ENCODE measurements at regions not wholly inside any gene's neighbourhood (a gene's known extent, or its start where the extent isn't known, plus 50 kb on each side); places are given as distances from the start of the nearest gene placed in this dataset.

DNA sequence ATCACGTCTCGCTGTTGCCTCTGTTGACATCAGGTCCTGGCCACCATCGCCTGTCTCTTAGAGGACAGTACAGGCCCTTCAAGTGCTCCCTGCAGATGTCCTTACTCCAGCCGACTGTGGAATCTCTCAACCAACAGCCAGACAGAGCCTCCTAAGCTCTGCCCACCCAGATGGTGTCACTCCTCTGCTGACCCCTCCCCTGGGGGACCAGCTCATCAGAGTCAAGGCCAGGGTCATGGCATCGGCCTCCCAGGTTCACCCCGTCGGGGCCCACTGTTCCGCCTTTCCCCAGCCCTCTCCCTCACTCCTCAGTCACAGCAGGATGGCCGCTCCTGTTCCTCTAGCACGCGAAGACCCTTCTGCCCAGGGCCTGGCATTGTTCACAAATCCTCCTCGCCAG is 157.3 kb upstream of the TMEM132C start:
- peaks cover 5% of the 10 kb centered on the region for H3K4me1 Mint-ChIP-seq
- Histone ChIP-seq H3K9me3 (ENCODE audit: control extremely low read depth in 1 of 3, control insufficient read depth in 2 of 3, insufficient read depth in 1 of 3, low read length in 2 of 3) (peaks cover 0 to 11% (median 0%) of the 10 kb centered on the region in 3 donors), H3K36me3 (replicated peaks in 1 of 2; ENCODE audit: control extremely low read depth in 1 of 2, control insufficient read depth in 1 of 2, extremely low read depth in 1 of 2, insufficient read depth in 2 of 2, low read length in 1 of 2) (no peaks in the 10 kb centered on the region), H3K4me2 (replicated peaks; ENCODE audit: low read depth, low read length, poor library complexity, severe bottlenecking) (no peak overlapping the region), H2AFZ (ENCODE audit: insufficient read depth, low read depth, low read length, poor library complexity, severe bottlenecking) (no peak overlapping the region), H4K20me1 (ENCODE audit: control insufficient read depth, insufficient read depth, low read length, poor library complexity, severe bottlenecking) (no peaks in the 10 kb centered on the region), H3K4me3 (ENCODE audit: control extremely low read depth in 1 of 5, extremely low read depth in 1 of 5, insufficient read depth in 1 of 5, low read depth in 2 of 5, low read length in 4 of 5) (no peak overlapping the region), H3K79me2 (ENCODE audit: control insufficient read depth, insufficient read depth, low read length) (no peaks in the 10 kb centered on the region), H3K4me1 (ENCODE audit: control insufficient read depth in 2 of 2, insufficient read depth in 2 of 2, low read length in 2 of 2) (no peaks in the 10 kb centered on the region), H3K9ac (ENCODE audit: low read length) (no peak overlapping the region), H3K27me3 (replicated peaks in 1 of 4; ENCODE audit: control extremely low read depth in 1 of 4, control insufficient read depth in 3 of 4, insufficient read depth in 4 of 4, low read length in 3 of 4) (no peaks in the 10 kb centered on the region), H3K27ac (ENCODE audit: low read length in 2 of 2) (no peak overlapping the region)
- POLR2A ChIA-PET, result no interaction called here
- CTCF ChIA-PET, result no interaction called here
- 89% methylated on average over 9 of the region's 12 CpGs for WGBS (ENCODE audit: insufficient coverage)
- TF ChIP-seq, protein P1, sequence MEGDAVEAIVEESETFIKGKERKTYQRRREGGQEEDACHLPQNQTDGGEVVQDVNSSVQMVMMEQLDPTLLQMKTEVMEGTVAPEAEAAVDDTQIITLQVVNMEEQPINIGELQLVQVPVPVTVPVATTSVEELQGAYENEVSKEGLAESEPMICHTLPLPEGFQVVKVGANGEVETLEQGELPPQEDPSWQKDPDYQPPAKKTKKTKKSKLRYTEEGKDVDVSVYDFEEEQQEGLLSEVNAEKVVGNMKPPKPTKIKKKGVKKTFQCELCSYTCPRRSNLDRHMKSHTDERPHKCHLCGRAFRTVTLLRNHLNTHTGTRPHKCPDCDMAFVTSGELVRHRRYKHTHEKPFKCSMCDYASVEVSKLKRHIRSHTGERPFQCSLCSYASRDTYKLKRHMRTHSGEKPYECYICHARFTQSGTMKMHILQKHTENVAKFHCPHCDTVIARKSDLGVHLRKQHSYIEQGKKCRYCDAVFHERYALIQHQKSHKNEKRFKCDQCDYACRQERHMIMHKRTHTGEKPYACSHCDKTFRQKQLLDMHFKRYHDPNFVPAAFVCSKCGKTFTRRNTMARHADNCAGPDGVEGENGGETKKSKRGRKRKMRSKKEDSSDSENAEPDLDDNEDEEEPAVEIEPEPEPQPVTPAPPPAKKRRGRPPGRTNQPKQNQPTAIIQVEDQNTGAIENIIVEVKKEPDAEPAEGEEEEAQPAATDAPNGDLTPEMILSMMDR (IDR thresholded peaks at IDR 0.05), result no peak
- no peak for TF ChIP-seq EZH2 (IDR thresholded peaks at IDR 0.05; ENCODE audit: borderline replicate concordance, insufficient read depth, low read depth, low read length, poor library complexity, severe bottlenecking)
- H3K9me3 Mint-ChIP-seq (ENCODE audit: insufficient read depth), result peaks cover 7% of the 10 kb centered on the region
- intact Hi-C loops (cut with micrococcal nuclease), result no loop called here
- no peak for ATAC-seq (ENCODE audit: low read depth)
- H3K27ac Mint-ChIP-seq, result no peak overlapping the region
- no peak overlapping the region for H3K4me3 Mint-ChIP-seq
- no peak for DNase-seq
- H3K27me3 Mint-ChIP-seq, result no peaks in the 10 kb centered on the region

GRCh38 chr12:128111333-128111732 is 155.6 kb upstream of the TMEM132C start:
- no peak for DNase-seq
- Mint-ChIP-seq H3K4me1 (peaks cover 5% of the 10 kb centered on the region), H3K27me3 (no peaks in the 10 kb centered on the region), H3K27ac (no peak overlapping the region), H3K4me3 (no peak overlapping the region), H3K9me3 (ENCODE audit: insufficient read depth) (peaks cover 7% of the 10 kb centered on the region)
- POLR2A ChIA-PET, result no interaction called here
- no peaks in the 10 kb centered on the region for H3K4me1 ChIP-seq (ENCODE audit: control insufficient read depth in 2 of 2, insufficient read depth in 2 of 2, low read length in 2 of 2)
- no peak overlapping the region for H3K9ac ChIP-seq (ENCODE audit: low read length)
- H3K79me2 ChIP-seq (ENCODE audit: control insufficient read depth, insufficient read depth, low read length), result no peaks in the 10 kb centered on the region
- CTCF ChIA-PET, result no interaction called here
- no peak overlapping the region for H3K4me2 ChIP-seq (replicated peaks; ENCODE audit: low read depth, low read length, poor library complexity, severe bottlenecking)
- no peaks in the 10 kb centered on the region for H3K36me3 ChIP-seq (replicated peaks in 1 of 2; ENCODE audit: control extremely low read depth in 1 of 2, control insufficient read depth in 1 of 2, extremely low read depth in 1 of 2, insufficient read depth in 2 of 2, low read length in 1 of 2)
- no peaks in the 10 kb centered on the region for H3K27me3 ChIP-seq (replicated peaks in 1 of 4; ENCODE audit: control extremely low read depth in 1 of 4, control insufficient read depth in 3 of 4, insufficient read depth in 4 of 4, low read length in 3 of 4)
- H3K27ac ChIP-seq (ENCODE audit: low read length in 2 of 2), result no peak overlapping the region
- H4K20me1 ChIP-seq (ENCODE audit: control insufficient read depth, insufficient read depth, low read length, poor library complexity, severe bottlenecking), result no peaks in the 10 kb centered on the region
- no peak overlapping the region for H3K4me3 ChIP-seq (ENCODE audit: control extremely low read depth in 1 of 5, extremely low read depth in 1 of 5, insufficient read depth in 1 of 5, low read depth in 2 of 5, low read length in 4 of 5)
- H3K9me3 ChIP-seq (ENCODE audit: control extremely low read depth in 1 of 3, control insufficient read depth in 2 of 3, insufficient read depth in 1 of 3, low read length in 2 of 3), result peaks cover 0 to 15% (median 0%) of the 10 kb centered on the region in 3 donors
- no peak for ATAC-seq (ENCODE audit: low read depth)
- TF ChIP-seq, protein P1 (IDR thresholded peaks at IDR 0.05), result no peak
- TF ChIP-seq EZH2 (IDR thresholded peaks at IDR 0.05; ENCODE audit: borderline replicate concordance, insufficient read depth, low read depth, low read length, poor library complexity, severe bottlenecking), result no peak
- WGBS (ENCODE audit: insufficient coverage), result 91% methylated on average over 9 of the region's 9 CpGs
- intact Hi-C loops (cut with micrococcal nuclease), result no loop called here
- H2AFZ ChIP-seq (ENCODE audit: insufficient read depth, low read depth, low read length, poor library complexity, severe bottlenecking), result no peak overlapping the region

Measured in B cell (primary cell).